ENCODE measurements at regions not wholly inside any gene's neighbourhood (a gene's known extent, or its start where the extent isn't known, plus 50 kb on each side); places are given as distances from the start of the nearest gene placed in this dataset.
"Not testable (repeated sequence)": the region's sequence is repeated elsewhere in the genome, so short reads cannot be mapped to it uniquely, and the experiment has no call there.

DNA sequence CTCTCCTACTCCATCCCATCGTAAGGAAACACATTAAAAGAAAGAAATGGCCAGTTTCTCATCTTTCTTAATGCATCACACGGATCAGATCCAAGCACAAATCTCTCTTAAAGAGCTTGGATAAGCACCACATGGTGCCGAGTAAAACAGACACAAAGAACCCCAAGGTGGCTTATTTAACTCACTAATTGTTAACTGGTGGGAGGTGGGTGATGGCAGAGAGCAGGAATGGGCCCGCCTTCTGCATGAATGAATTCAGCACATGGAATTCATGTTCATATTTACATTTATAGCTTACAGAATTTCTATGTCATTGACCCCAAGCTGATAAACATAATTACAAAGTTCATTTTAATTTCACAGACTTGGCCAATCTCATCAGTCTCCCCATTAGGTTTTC is 89.9 kb downstream of the MZT1 start:
- Mint-ChIP-seq H3K9me3 (ENCODE audit: insufficient read depth) (no peaks in the 10 kb centered on the region), H3K4me3 (no peak overlapping the region), H3K4me1 (ENCODE audit: low read depth) (no peaks in the 10 kb centered on the region), H3K27me3 (ENCODE audit: low read depth) (no peaks in the 10 kb centered on the region), H3K36me3 (ENCODE audit: low read depth) (no peaks in the 10 kb centered on the region), H3K27ac (no peak overlapping the region)
- ChIA-PET POLR2A (no interaction called here), CTCF (interaction anchor here (1.6 kb wide), 1 partner anchor 8 kb away, joined by 3 read pairs; no protein-coding TSS in a partner anchor)
- DNase-seq = no peak
- ATAC-seq = no peak

DNA sequence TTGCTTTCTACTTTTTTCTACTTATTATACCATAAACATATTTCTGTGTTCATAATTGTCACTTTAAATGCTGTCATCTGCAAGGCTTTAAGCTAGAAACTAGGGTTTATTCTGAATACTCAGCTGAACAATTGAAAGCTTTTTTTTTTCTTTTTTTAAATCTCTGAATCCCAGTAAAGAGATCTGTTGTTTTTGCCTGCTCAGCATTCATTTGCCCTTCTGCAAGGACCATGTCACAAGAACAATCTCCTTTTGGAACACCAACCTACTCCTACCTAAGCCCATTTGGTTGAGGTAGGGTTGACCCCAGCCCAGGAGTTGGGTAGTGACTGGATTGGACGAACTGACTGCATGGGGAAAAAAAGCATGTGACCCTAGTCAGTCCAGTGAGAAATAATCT is 92.6 kb downstream of the MZT1 start:
- no peaks in the 10 kb centered on the region for H3K36me3 Mint-ChIP-seq (ENCODE audit: low read depth)
- H3K4me1 Mint-ChIP-seq (ENCODE audit: low read depth) = no peaks in the 10 kb centered on the region
- no peak for DNase-seq
- H3K27me3 Mint-ChIP-seq (ENCODE audit: low read depth) = no peaks in the 10 kb centered on the region
- ATAC-seq = no peak
- POLR2A ChIA-PET = no interaction called here
- H3K4me3 Mint-ChIP-seq = no peak overlapping the region
- no peak overlapping the region for H3K27ac Mint-ChIP-seq
- CTCF ChIA-PET = interaction anchor here (1.5 kb wide), 1 partner anchor 8 kb away, joined by 5 read pairs; no protein-coding TSS in a partner anchor
- no peaks in the 10 kb centered on the region for H3K9me3 Mint-ChIP-seq (ENCODE audit: insufficient read depth)

DNA sequence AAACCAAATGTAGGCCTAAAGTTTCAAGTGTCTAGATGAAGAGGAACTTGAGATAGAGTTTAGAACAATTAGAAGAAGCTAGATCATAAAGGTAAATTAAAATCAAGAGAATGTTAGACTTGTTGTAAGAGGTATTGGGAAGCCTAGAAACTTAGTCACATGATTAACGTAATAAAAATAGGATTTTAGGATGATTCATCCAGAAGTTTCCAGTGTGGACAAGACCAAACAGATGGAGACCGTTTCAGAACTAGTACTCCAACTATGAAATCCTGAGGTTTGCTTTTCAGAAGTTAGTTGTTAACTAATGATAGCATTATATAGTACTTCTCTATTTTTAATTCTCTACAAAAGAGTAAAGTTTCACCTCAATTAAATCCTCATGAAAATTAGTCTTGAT is 104.9 kb downstream of the MZT1 start:
- Mint-ChIP-seq H3K4me1 (ENCODE audit: low read depth) (no peaks in the 10 kb centered on the region), H3K4me3 (no peak overlapping the region), H3K27ac (no peak overlapping the region), H3K9me3 (ENCODE audit: insufficient read depth) (no peaks in the 10 kb centered on the region), H3K36me3 (ENCODE audit: low read depth) (no peaks in the 10 kb centered on the region), H3K27me3 (ENCODE audit: low read depth) (no peaks in the 10 kb centered on the region)
- POLR2A ChIA-PET = no interaction called here
- ATAC-seq (no peak), DNase-seq (no peak)
- CTCF ChIA-PET = no interaction called here

DNA sequence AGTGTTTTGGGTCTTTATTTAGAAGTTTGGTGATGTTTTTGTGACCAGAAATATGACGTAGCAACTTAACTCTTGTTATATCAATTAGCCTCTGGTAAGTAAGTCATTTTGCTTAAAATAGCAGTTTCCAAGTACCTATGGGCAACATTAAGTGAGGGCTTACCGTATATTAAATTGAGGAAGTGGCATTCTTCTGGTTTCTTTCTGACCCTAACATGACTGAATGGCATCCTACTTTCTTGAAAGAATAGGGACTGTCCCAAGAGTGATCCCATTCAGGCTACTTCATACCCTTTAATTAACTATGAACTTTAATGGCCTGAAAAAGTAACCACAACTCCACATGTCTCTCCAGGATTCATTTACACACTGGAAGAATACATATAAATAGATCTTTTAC is 106.6 kb downstream of the MZT1 start:
- no peak overlapping the region for H3K27ac Mint-ChIP-seq
- ChIA-PET CTCF (no interaction called here), POLR2A (no interaction called here)
- H3K27me3 Mint-ChIP-seq (ENCODE audit: low read depth) = no peaks in the 10 kb centered on the region
- H3K4me3 Mint-ChIP-seq = no peak overlapping the region
- no peak for ATAC-seq
- H3K9me3 Mint-ChIP-seq (ENCODE audit: insufficient read depth) = no peaks in the 10 kb centered on the region
- no peaks in the 10 kb centered on the region for H3K4me1 Mint-ChIP-seq (ENCODE audit: low read depth)
- DNase-seq = no peak
- no peaks in the 10 kb centered on the region for H3K36me3 Mint-ChIP-seq (ENCODE audit: low read depth)

DNA sequence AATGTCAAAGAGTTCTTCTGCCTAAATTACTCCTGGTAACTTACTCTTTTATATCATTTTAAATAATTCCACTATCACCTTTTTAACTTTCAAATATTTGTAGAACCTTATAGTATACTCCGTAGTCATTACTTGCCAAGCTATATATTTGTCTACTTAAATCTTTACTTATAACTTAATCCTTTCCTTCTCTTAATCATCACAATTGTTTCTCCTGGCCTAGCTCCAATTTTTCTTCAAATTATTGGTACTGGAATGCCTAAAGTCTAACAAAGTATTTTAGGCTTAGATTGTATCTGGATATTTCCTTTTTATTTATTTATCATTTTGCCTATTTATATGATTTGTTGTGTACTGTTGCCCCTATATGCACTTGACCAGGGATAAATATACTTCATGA is 109.5 kb downstream of the MZT1 start:
- ChIA-PET POLR2A (no interaction called here), CTCF (no interaction called here)
- Mint-ChIP-seq H3K9me3 (ENCODE audit: insufficient read depth) (no peaks in the 10 kb centered on the region), H3K27ac (no peak overlapping the region), H3K4me3 (no peak overlapping the region), H3K36me3 (ENCODE audit: low read depth) (no peaks in the 10 kb centered on the region), H3K27me3 (ENCODE audit: low read depth) (no peaks in the 10 kb centered on the region), H3K4me1 (ENCODE audit: low read depth) (no peaks in the 10 kb centered on the region)
- DNase-seq (no peak), ATAC-seq (no peak)

DNA sequence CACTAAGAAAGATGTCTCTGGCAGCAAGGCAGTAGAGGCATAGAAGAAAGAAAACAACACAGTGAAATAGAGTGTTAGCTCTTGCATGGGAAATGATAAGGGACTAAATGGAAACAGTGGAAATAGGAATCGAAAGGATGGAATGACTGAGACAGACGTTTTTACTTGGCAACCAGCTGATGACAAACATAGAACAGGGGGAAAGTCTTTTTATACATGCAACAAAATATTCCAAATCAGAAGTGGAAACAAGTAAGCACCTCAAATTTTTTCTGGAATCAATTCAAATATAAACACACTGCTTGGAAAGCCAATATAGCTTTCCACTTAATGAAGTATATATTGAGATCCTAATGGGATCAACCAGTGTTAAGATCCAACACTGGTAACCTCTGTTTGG is 110.2 kb downstream of the MZT1 start:
- Mint-ChIP-seq H3K9me3 (ENCODE audit: insufficient read depth) (no peaks in the 10 kb centered on the region), H3K27me3 (ENCODE audit: low read depth) (no peaks in the 10 kb centered on the region), H3K27ac (no peak overlapping the region), H3K4me3 (no peak overlapping the region), H3K4me1 (ENCODE audit: low read depth) (no peaks in the 10 kb centered on the region), H3K36me3 (ENCODE audit: low read depth) (no peaks in the 10 kb centered on the region)
- no peak for DNase-seq
- no peak for ATAC-seq
- POLR2A ChIA-PET = no interaction called here
- CTCF ChIA-PET = no interaction called here

DNA sequence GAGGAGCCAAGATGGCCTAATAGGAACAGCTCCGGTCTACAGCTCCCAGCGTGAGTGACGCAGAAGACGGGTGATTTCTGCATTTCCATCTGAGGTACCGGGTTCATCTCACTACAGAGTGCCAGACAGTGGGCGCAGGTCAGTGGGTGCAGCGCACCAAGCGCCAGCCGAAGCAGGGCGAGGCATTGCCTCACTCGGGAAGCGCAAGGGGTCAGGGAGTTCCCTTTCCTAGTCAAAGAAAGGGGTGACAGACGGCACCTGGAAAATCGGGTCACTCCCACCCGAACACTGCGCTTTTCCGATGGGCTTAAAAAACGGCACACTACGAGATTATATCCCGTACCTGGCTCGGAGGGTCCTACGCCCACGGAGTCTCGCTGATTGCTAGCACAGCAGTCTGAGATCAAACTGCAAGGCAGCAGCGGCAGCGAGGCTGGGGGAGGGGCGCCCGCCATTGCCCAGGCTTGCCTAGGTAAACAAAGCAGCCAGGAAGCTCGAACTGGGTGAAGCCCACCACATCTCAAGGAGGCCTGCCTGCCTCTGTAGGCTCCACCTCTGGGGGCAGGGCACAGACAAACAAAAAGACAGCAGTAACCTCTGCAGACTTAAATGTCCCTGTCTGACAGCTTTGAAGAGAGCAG is 117.1 kb downstream of the MZT1 start:
- H3K4me3 Mint-ChIP-seq; H3K36me3 Mint-ChIP-seq (ENCODE audit: low read depth); DNase-seq; POLR2A ChIA-PET; H3K27ac Mint-ChIP-seq; ATAC-seq; CTCF ChIA-PET; H3K4me1 Mint-ChIP-seq (ENCODE audit: low read depth); H3K27me3 Mint-ChIP-seq (ENCODE audit: low read depth); H3K9me3 Mint-ChIP-seq (ENCODE audit: insufficient read depth): not testable (repeated sequence)

DNA sequence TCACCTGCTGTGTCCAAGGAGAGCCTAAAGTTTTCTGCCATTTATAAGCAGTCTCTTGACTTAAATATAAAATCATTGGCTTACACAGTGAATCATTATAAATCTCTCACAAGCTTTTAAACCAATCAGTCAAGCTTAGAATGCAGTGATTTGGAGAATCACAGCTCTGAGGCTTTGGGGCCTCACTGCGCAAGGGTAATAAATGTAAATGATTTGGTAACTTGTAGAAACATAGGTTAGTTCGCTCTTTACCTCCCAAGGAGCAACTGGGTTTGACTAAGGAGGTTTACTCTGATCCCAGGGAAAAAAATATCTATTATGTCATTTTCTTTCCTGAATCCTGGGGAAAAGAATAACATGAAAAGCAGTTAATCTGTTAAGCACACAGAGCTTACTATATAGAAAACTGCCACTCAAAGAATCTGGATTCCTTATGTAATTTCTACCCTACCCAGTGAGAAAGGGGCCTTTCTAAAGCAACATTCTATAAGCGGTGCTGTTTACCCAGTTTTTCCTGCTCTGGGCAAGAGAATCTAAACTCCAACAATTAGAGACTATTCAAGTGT is 128.2 kb downstream of the MZT1 start:
- no peaks in the 10 kb centered on the region for H3K9me3 Mint-ChIP-seq (ENCODE audit: insufficient read depth)
- DNase-seq (no peak), ATAC-seq (no peak)
- POLR2A ChIA-PET = no interaction called here
- H3K27me3 Mint-ChIP-seq (ENCODE audit: low read depth) = no peaks in the 10 kb centered on the region
- CTCF ChIA-PET = no interaction called here
- H3K27ac Mint-ChIP-seq = no peak overlapping the region
- H3K4me1 Mint-ChIP-seq (ENCODE audit: low read depth) = no peaks in the 10 kb centered on the region
- H3K36me3 Mint-ChIP-seq (ENCODE audit: low read depth) = no peaks in the 10 kb centered on the region
- H3K4me3 Mint-ChIP-seq = no peak overlapping the region

DNA sequence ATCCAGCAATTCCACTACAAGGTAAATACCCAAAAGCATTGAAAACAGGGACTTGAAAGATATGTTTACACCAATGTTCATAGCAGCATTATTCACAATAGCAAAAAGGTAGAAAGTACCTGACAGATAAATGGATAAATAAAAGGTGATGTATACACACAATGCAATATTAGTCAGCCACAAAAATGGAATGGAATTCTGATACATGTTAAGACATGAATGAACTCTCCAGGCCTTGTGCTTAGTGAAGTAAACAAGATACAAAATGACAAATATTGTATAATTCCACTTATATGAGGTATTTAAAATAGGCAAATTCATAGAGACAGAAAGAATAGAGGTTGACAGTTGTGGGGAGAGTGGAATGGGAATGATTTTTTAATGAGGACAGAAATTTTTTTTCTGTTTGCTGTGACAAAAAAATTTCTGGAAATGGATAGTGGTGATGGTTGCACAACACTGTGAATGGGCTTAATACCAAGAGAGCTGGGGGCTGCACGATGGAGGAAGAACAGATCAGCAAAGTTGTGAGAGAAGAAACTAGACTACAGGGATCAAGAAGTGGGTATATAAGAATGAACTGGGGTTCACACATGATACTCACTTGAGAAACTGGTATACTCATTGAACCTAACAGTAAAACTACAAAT is 137.2 kb downstream of the MZT1 start:
- no peak for DNase-seq
- H3K36me3 Mint-ChIP-seq (ENCODE audit: low read depth) = no peaks in the 10 kb centered on the region
- ChIA-PET POLR2A (no interaction called here), CTCF (no interaction called here)
- no peak for ATAC-seq
- no peak overlapping the region for H3K4me3 Mint-ChIP-seq
- no peaks in the 10 kb centered on the region for H3K27me3 Mint-ChIP-seq (ENCODE audit: low read depth)
- no peak overlapping the region for H3K27ac Mint-ChIP-seq
- no peaks in the 10 kb centered on the region for H3K4me1 Mint-ChIP-seq (ENCODE audit: low read depth)
- no peaks in the 10 kb centered on the region for H3K9me3 Mint-ChIP-seq (ENCODE audit: insufficient read depth)

DNA sequence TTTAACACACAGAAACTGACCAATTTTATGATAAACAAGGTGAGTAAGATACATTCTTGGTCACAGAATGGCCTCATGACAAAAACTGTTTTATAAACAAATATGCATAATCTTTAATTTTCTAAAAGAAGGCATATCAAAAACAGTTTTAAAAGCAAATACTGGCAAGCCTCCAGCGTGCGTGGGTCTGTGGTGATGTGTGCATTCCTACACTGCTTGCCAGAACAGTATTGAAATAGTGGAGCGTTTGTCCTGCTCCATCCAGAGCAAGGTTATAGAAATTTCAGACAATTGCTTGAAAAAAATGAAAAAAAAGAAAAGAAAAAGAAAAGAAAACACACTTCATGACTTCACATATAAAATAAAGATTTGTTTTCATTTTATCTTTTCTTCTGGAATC is 140.9 kb downstream of the MZT1 start:
- ChIA-PET CTCF (no interaction called here), POLR2A (no interaction called here)
- Mint-ChIP-seq H3K4me1 (ENCODE audit: low read depth) (no peaks in the 10 kb centered on the region), H3K27ac (no peak overlapping the region), H3K4me3 (no peak overlapping the region), H3K36me3 (ENCODE audit: low read depth) (no peaks in the 10 kb centered on the region), H3K9me3 (ENCODE audit: insufficient read depth) (no peaks in the 10 kb centered on the region), H3K27me3 (ENCODE audit: low read depth) (no peaks in the 10 kb centered on the region)
- no peak for DNase-seq
- no peak for ATAC-seq

DNA sequence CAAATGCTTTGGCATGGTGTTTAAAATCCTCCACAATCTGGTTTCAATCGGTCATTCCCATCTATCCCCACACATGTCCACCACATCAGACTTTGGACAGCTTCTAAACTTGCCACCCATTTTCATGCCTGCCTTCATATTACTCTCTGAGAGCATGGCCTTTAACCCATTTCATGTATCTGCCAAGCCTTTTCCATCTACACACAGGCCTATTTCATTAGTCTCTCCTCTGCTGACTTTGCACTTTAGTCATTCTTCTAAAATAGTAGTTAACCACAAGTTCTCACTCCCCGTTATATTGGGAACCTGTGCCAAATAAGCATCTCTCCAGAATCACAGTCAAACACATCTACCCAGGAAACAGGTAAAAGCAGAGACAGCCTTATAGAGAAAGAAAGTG is 142.2 kb downstream of the MZT1 start:
- Mint-ChIP-seq H3K36me3 (ENCODE audit: low read depth) (no peaks in the 10 kb centered on the region), H3K27me3 (ENCODE audit: low read depth) (no peaks in the 10 kb centered on the region), H3K4me3 (no peak overlapping the region), H3K4me1 (ENCODE audit: low read depth) (no peaks in the 10 kb centered on the region), H3K9me3 (ENCODE audit: insufficient read depth) (no peaks in the 10 kb centered on the region), H3K27ac (no peak overlapping the region)
- DNase-seq (no peak), ATAC-seq (no peak)
- CTCF ChIA-PET = no interaction called here
- POLR2A ChIA-PET = no interaction called here

DNA sequence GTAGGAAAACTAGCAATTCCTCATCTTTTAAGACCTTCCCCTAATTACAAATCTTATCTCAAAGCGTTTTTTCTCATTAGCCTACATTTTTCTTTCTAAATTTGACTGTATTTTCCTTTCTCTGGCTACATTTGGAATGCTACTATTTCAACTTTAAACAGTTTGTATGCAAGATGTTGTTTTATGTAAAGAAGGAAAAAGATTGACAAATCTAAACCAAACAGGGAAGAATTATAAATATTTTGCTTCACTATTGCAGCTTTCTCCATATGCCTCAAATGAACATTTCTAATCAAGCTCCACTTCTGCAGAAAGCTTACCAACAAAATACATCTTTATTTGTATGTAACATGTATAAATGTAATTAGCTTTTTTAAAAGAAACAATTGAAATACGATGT is 156.2 kb downstream of the MZT1 start:
- ATAC-seq (no peak), DNase-seq (no peak)
- Mint-ChIP-seq H3K27ac (no peak overlapping the region), H3K9me3 (ENCODE audit: insufficient read depth) (peaks cover 3% of the 10 kb centered on the region), H3K27me3 (ENCODE audit: low read depth) (peaks cover 1% of the 10 kb centered on the region), H3K4me3 (no peak overlapping the region), H3K36me3 (ENCODE audit: low read depth) (no peaks in the 10 kb centered on the region), H3K4me1 (ENCODE audit: low read depth) (no peaks in the 10 kb centered on the region)
- CTCF ChIA-PET = no interaction called here
- POLR2A ChIA-PET = no interaction called here

DNA sequence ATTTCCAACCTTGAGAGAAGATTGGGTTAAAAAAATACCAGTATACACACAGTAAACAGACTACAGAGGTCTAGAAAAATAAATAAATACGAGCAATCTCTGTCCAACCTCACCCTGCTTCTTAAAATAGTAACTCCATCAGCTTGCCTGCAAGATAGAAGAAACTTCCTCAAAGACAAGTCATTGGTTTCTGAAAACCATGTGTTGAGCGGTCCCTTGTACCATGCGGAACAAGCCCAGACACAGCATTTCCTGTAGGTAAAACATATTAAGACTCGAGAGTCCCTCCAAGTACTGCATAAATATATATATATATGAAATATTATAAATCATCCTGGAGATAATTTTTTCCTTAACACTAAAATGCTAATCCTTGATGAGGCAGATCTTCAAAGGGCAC is 157.4 kb downstream of the MZT1 start:
- ATAC-seq (no peak), DNase-seq (no peak)
- Mint-ChIP-seq H3K4me3 (no peak overlapping the region), H3K27me3 (ENCODE audit: low read depth) (peaks cover 1% of the 10 kb centered on the region), H3K4me1 (ENCODE audit: low read depth) (no peaks in the 10 kb centered on the region), H3K27ac (no peak overlapping the region), H3K9me3 (ENCODE audit: insufficient read depth) (no peaks in the 10 kb centered on the region), H3K36me3 (ENCODE audit: low read depth) (no peaks in the 10 kb centered on the region)
- ChIA-PET CTCF (no interaction called here), POLR2A (no interaction called here)
